ENCODE measurements at regions not wholly inside any gene's neighbourhood (a gene's known extent, or its start where the extent isn't known, plus 50 kb on each side); places are given as distances from the start of the nearest gene placed in this dataset.
"Not testable (repeated sequence)": the region's sequence is repeated elsewhere in the genome, so short reads cannot be mapped to it uniquely, and the experiment has no call there.

GRCh38 chr4:114046331-114046730 is 66.9 kb upstream of the ARSJ start:
- no peak for TF ChIP-seq POLR2A (IDR thresholded peaks at IDR 0.05)
- TF ChIP-seq POLR2AphosphoS5 (IDR thresholded peaks at IDR 0.05), result no peak
- no peak for TF ChIP-seq EP300 (IDR thresholded peaks at IDR 0.05; ENCODE audit: low read depth)
- no peak for TF ChIP-seq CTCF (IDR thresholded peaks at IDR 0.05)
- Histone ChIP-seq H3K36me3 (no peaks in the 10 kb centered on the region), H3K27me3 (no peaks in the 10 kb centered on the region), H3K4me1 (no peaks in the 10 kb centered on the region), H3K9me3 (no peaks in the 10 kb centered on the region), H3K4me3 (no peak overlapping the region), H3K27ac (no peak overlapping the region)
- intact Hi-C loops (cut with DNase I; ENCODE audit: low total_unique reads), result no loop called here
- 84 to 85% methylated on average over 2 to 3 of the region's 3 CpGs for WGBS, 2 donors (ENCODE audit: low coverage in 1 of 2)
- in situ Hi-C loops (cut with MboI; ENCODE audit: low pct_ligation_motif_present in 1 of 4, low pct_unique_long_range_greater_than_20kb in 1 of 4, low sequenced_read_pairs in 3 of 4), result no loop called here
- no peak for DNase-seq

GRCh38 chr4:114048154-114048553 is 68.7 kb upstream of the ARSJ start:
- H3K36me3 ChIP-seq; H3K9me3 ChIP-seq; H3K27ac ChIP-seq; DNase-seq; in situ Hi-C loops (cut with MboI; ENCODE audit: low pct_ligation_motif_present in 1 of 4, low pct_unique_long_range_greater_than_20kb in 1 of 4, low sequenced_read_pairs in 3 of 4); H3K4me1 ChIP-seq; H3K4me3 ChIP-seq; H3K27me3 ChIP-seq; intact Hi-C loops (cut with DNase I; ENCODE audit: low total_unique reads): not testable (repeated sequence)
- 82 to 100% methylated on average over 1 to 3 of the region's 3 CpGs for WGBS, 2 donors (ENCODE audit: low coverage in 1 of 2)

- 72 to 78% methylated on average over 3 to 4 of the region's 4 CpGs for WGBS, 2 donors (ENCODE audit: low coverage in 1 of 2)
- H3K27me3 ChIP-seq, result no peaks in the 10 kb centered on the region
- no peaks in the 10 kb centered on the region for H3K4me1 ChIP-seq
- intact Hi-C loops (cut with DNase I; ENCODE audit: low total_unique reads) (no loop called here), in situ Hi-C loops (cut with MboI; ENCODE audit: low pct_ligation_motif_present in 1 of 4, low pct_unique_long_range_greater_than_20kb in 1 of 4, low sequenced_read_pairs in 3 of 4) (loop anchor here in 3 of 4 donors (25.0 kb wide), 3 partner anchors 90 to 665 kb away; no protein-coding TSS in a partner anchor)
- no peak for DNase-seq
- no peaks in the 10 kb centered on the region for H3K9me3 ChIP-seq
- no peak overlapping the region for H3K4me3 ChIP-seq
- no peaks in the 10 kb centered on the region for H3K36me3 ChIP-seq
- no peak for TF ChIP-seq CTCF (IDR thresholded peaks at IDR 0.05)
- TF ChIP-seq POLR2AphosphoS5 (IDR thresholded peaks at IDR 0.05), result no peak
- TF ChIP-seq POLR2A (IDR thresholded peaks at IDR 0.05), result no peak
- no peak for TF ChIP-seq EP300 (IDR thresholded peaks at IDR 0.05; ENCODE audit: low read depth)
- no peak overlapping the region for H3K27ac ChIP-seq
Observed at GRCh38 chr4:114052227-114052626, 72.8 kb upstream of the ARSJ start.

GRCh38 chr4:114056599-114056998 is 77.2 kb upstream of the ARSJ start:
- intact Hi-C loops (cut with DNase I; ENCODE audit: low total_unique reads) (no loop called here), in situ Hi-C loops (cut with MboI; ENCODE audit: low pct_ligation_motif_present in 1 of 4, low pct_unique_long_range_greater_than_20kb in 1 of 4, low sequenced_read_pairs in 3 of 4) (loop anchor here in 3 of 4 donors (25.0 kb wide), 3 partner anchors 94 to 669 kb away; no protein-coding TSS in a partner anchor)
- Histone ChIP-seq H3K4me1 (no peaks in the 10 kb centered on the region), H3K36me3 (no peaks in the 10 kb centered on the region), H3K27me3 (no peaks in the 10 kb centered on the region), H3K9me3 (no peaks in the 10 kb centered on the region), H3K4me3 (no peak overlapping the region), H3K27ac (no peak overlapping the region)
- WGBS, 2 donors (ENCODE audit: low coverage in 1 of 2), result 62 to 73% methylated on average over 5 of the region's 5 CpGs
- no peak for DNase-seq
- TF ChIP-seq CTCF (IDR thresholded peaks at IDR 0.05), result no peak
- TF ChIP-seq POLR2AphosphoS5 (IDR thresholded peaks at IDR 0.05), result no peak
- TF ChIP-seq POLR2A (IDR thresholded peaks at IDR 0.05), result no peak
- no peak for TF ChIP-seq EP300 (IDR thresholded peaks at IDR 0.05; ENCODE audit: low read depth)

- Histone ChIP-seq H3K36me3 (no peaks in the 10 kb centered on the region), H3K4me3 (no peak overlapping the region), H3K9me3 (no peaks in the 10 kb centered on the region), H3K4me1 (no peaks in the 10 kb centered on the region), H3K27ac (no peak overlapping the region), H3K27me3 (no peaks in the 10 kb centered on the region)
- TF ChIP-seq CTCF (IDR thresholded peaks at IDR 0.05) (no peak), POLR2AphosphoS5 (IDR thresholded peaks at IDR 0.05) (no peak)
- in situ Hi-C loops (cut with MboI; ENCODE audit: low pct_ligation_motif_present in 1 of 4, low pct_unique_long_range_greater_than_20kb in 1 of 4, low sequenced_read_pairs in 3 of 4) (loop anchor here in 3 of 4 donors (25.0 kb wide), 3 partner anchors 95 to 670 kb away; no protein-coding TSS in a partner anchor), intact Hi-C loops (cut with DNase I; ENCODE audit: low total_unique reads) (no loop called here)
- WGBS, 2 donors (ENCODE audit: low coverage in 1 of 2), result 75 to 77% methylated on average over 2 of the region's 2 CpGs
- no peak for DNase-seq
Observed at GRCh38 chr4:114057746-114058145, 78.3 kb upstream of the ARSJ start.

Measured in transverse colon (tissue), 4 donors.